OCI-LY1 (cell line): ENCODE measurements at regions not wholly inside any gene's neighbourhood (a gene's known extent, or its start where the extent isn't known, plus 50 kb on each side); places are given as distances from the start of the nearest gene placed in this dataset.
"Not testable (repeated sequence)": the region's sequence is repeated elsewhere in the genome, so short reads cannot be mapped to it uniquely, and the experiment has no call there.

Source experiments
- EZH2 ChIP-seq: fragments of 200-600 bp; sonication (generic), shearing (Covaris generic); IDR thresholded peaks from 2 replicates; pipeline ENCODE4 v1.8.0; 2017; ENCODE audit warnings: borderline replicate concordance, mixed run types, mild to moderate bottlenecking, antibody characterized with exemption, low read length, moderate library complexity, mixed read lengths
- TF ChIP-seq, protein P1 (sequence below): fragments of 200-600 bp; sonication (generic), shearing (Covaris generic); IDR thresholded peaks from 2 replicates; pipeline ENCODE4 v1.5.1; 2017; ENCODE audit warnings: mild to moderate bottlenecking, antibody characterized with exemption, low read length, moderate library complexity, mixed read lengths

DNA sequence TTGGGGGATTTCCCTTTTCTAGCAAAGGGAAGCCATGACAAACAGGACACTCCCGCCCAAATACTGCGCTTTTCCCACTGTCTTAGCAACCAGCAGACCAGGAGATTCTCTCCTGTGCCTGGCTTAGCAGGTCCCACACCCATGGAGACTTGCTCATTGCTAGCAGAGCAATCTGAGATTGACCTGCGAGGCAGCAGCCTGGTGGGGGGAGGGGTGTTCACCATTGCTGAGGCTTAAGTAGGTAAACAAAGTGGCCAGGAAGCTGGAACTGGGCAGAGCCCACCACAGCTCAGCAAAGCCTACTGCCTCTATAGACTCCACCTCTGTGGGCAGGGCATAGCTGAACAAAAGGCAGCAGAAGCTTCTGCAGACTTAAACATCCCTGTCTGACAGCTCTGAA lies 279.2 kb downstream of the DEPDC1B start:
- TF ChIP-seq, protein P1, sequence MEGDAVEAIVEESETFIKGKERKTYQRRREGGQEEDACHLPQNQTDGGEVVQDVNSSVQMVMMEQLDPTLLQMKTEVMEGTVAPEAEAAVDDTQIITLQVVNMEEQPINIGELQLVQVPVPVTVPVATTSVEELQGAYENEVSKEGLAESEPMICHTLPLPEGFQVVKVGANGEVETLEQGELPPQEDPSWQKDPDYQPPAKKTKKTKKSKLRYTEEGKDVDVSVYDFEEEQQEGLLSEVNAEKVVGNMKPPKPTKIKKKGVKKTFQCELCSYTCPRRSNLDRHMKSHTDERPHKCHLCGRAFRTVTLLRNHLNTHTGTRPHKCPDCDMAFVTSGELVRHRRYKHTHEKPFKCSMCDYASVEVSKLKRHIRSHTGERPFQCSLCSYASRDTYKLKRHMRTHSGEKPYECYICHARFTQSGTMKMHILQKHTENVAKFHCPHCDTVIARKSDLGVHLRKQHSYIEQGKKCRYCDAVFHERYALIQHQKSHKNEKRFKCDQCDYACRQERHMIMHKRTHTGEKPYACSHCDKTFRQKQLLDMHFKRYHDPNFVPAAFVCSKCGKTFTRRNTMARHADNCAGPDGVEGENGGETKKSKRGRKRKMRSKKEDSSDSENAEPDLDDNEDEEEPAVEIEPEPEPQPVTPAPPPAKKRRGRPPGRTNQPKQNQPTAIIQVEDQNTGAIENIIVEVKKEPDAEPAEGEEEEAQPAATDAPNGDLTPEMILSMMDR: not testable (repeated sequence)
- TF ChIP-seq EZH2: not testable (repeated sequence)
